Tibial nerve (tissue), 3 donors: ENCODE measurements at regions not wholly inside any gene's neighbourhood (a gene's known extent, or its start where the extent isn't known, plus 50 kb on each side); places are given as distances from the start of the nearest gene placed in this dataset.

Experiments used
- POLR2A ChIP-seq, 2 donors: fragments of 450-650 bp; IDR thresholded peaks; one replicate each; pipeline ENCODE4 v1.6.1; 2017; ENCODE audit warnings: antibody characterized with exemption in 2 of 2, mild to moderate bottlenecking in 2 of 2, moderate library complexity in 2 of 2
- TF ChIP-seq, protein P1 (sequence below), 5 experiments: fragments of 200-600 bp in 3 of 5; fragments of 450-650 bp in 2 of 5; sonication (generic) in 3 of 5; IDR thresholded peaks; one replicate each; pipeline ENCODE4 v1.5.1; 2016 to 2019; ENCODE audit warnings: antibody characterized with exemption in 5 of 5, mild to moderate bottlenecking in 3 of 5, moderate library complexity in 2 of 5

DNA sequence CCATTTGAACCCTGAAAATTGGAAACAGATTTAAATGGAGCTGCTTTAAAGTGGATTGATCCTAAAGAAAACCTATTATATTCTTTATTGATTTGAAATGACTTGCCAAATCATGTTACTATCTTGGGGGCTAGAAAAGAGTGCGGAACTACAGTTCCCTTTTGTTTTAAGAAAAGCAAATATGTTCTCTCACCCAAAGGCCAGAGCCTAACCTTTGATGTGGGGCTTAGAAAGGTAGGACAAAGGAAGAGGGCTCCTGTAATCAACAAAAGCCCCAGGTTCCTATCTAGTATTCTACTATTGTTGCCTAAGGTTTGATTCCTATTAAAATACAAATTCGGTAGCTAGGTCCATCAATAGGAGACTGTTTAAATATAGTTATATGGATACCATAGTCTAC is 100.8 kb upstream of the BEND6 start:
- no peak for TF ChIP-seq POLR2A (IDR thresholded peaks at IDR 0.05)
- TF ChIP-seq, protein P1, sequence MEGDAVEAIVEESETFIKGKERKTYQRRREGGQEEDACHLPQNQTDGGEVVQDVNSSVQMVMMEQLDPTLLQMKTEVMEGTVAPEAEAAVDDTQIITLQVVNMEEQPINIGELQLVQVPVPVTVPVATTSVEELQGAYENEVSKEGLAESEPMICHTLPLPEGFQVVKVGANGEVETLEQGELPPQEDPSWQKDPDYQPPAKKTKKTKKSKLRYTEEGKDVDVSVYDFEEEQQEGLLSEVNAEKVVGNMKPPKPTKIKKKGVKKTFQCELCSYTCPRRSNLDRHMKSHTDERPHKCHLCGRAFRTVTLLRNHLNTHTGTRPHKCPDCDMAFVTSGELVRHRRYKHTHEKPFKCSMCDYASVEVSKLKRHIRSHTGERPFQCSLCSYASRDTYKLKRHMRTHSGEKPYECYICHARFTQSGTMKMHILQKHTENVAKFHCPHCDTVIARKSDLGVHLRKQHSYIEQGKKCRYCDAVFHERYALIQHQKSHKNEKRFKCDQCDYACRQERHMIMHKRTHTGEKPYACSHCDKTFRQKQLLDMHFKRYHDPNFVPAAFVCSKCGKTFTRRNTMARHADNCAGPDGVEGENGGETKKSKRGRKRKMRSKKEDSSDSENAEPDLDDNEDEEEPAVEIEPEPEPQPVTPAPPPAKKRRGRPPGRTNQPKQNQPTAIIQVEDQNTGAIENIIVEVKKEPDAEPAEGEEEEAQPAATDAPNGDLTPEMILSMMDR (IDR thresholded peaks at IDR 0.05) = no peak
